ENCODE measurements at regions not wholly inside any gene's neighbourhood (a gene's known extent, or its start where the extent isn't known, plus 50 kb on each side); places are given as distances from the start of the nearest gene placed in this dataset.
"Not testable (repeated sequence)": the region's sequence is repeated elsewhere in the genome, so short reads cannot be mapped to it uniquely, and the experiment has no call there.

GRCh38 chr6:121549736-121550135 lies 114.3 kb downstream of the GJA1 start:
- no peaks in the 10 kb centered on the region for H3K79me2 ChIP-seq (ENCODE audit: insufficient read depth, low read length)

DNA sequence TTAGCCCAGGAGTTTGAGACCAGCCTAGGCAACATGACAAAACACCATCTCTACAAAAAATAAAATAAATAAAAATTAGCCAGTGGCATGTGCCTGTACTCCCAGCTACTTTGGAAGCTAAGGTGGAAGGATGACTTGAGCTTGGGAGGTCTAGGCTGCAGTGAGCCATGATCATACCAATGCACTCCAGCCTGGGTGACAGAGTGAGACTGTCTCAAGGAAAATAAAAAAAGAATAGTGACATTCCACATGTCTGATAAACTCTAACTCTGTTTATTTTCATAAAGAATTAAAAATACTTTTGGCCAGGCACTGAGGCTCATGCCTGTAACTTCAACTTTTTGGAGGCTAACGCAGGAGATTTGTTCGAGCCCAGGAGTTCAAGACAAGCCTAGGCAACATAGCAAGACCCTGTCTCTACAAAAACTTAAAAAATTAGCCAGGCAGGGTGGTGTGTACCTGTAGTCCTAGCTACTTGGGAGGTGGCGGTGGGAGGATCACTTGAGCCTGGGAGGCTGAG lies 115.1 kb downstream of the GJA1 start:
- no peak overlapping the region for H3K4me3 ChIP-seq (ENCODE audit: low read length, poor library complexity, severe bottlenecking)
- no peaks in the 10 kb centered on the region for H4K20me1 ChIP-seq (ENCODE audit: insufficient read depth, low read length, poor library complexity, severe bottlenecking)
- no peak overlapping the region for H3K4me2 ChIP-seq (ENCODE audit: low read depth, low read length, poor library complexity, severe bottlenecking)
- H3K9me3 ChIP-seq (ENCODE audit: insufficient read depth, low read depth, low read length), result no peaks in the 10 kb centered on the region
- no peaks in the 10 kb centered on the region for H3K9me2 ChIP-seq (replicated peaks; ENCODE audit: low read depth, low read length)
- no peaks in the 10 kb centered on the region for H3F3A ChIP-seq (ENCODE audit: low read depth)
- H3K36me3 ChIP-seq (ENCODE audit: insufficient read depth, low read length), result no peaks in the 10 kb centered on the region
- H3K4me1 ChIP-seq (ENCODE audit: insufficient read depth, low read length, poor library complexity, severe bottlenecking), result no peaks in the 10 kb centered on the region
- H2AFZ ChIP-seq (ENCODE audit: low read length), result no peak overlapping the region
- TF ChIP-seq EZH2phosphoT487 (IDR thresholded peaks at IDR 0.05; ENCODE audit: borderline replicate concordance), result no peak
- TF ChIP-seq, protein P1, sequence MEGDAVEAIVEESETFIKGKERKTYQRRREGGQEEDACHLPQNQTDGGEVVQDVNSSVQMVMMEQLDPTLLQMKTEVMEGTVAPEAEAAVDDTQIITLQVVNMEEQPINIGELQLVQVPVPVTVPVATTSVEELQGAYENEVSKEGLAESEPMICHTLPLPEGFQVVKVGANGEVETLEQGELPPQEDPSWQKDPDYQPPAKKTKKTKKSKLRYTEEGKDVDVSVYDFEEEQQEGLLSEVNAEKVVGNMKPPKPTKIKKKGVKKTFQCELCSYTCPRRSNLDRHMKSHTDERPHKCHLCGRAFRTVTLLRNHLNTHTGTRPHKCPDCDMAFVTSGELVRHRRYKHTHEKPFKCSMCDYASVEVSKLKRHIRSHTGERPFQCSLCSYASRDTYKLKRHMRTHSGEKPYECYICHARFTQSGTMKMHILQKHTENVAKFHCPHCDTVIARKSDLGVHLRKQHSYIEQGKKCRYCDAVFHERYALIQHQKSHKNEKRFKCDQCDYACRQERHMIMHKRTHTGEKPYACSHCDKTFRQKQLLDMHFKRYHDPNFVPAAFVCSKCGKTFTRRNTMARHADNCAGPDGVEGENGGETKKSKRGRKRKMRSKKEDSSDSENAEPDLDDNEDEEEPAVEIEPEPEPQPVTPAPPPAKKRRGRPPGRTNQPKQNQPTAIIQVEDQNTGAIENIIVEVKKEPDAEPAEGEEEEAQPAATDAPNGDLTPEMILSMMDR (conservative IDR thresholded peaks at IDR 0.05; ENCODE audit: low read length), result no peak
- H3K79me2 ChIP-seq (ENCODE audit: insufficient read depth, low read length), result no peaks in the 10 kb centered on the region
- H3K9ac ChIP-seq (ENCODE audit: low read depth, low read length, poor library complexity, severe bottlenecking), result no peak overlapping the region
- H3K27me3 ChIP-seq (ENCODE audit: insufficient read depth, low read length, poor library complexity, severe bottlenecking), result no peaks in the 10 kb centered on the region

More at GRCh38 chr6:121549736-121550135, 114.3 kb downstream of the GJA1 start:
- Histone ChIP-seq H3K9ac (ENCODE audit: low read depth, low read length, poor library complexity, severe bottlenecking) (no peak overlapping the region), H3K4me1 (ENCODE audit: insufficient read depth, low read length, poor library complexity, severe bottlenecking) (no peaks in the 10 kb centered on the region), H3F3A (ENCODE audit: low read depth) (no peaks in the 10 kb centered on the region), H3K9me2 (replicated peaks; ENCODE audit: low read depth, low read length) (no peaks in the 10 kb centered on the region), H3K4me3 (ENCODE audit: low read length, poor library complexity, severe bottlenecking) (no peak overlapping the region), H3K4me2 (ENCODE audit: low read depth, low read length, poor library complexity, severe bottlenecking) (no peak overlapping the region), H3K27me3 (ENCODE audit: insufficient read depth, low read length, poor library complexity, severe bottlenecking) (no peaks in the 10 kb centered on the region), H3K36me3 (ENCODE audit: insufficient read depth, low read length) (no peaks in the 10 kb centered on the region), H4K20me1 (ENCODE audit: insufficient read depth, low read length, poor library complexity, severe bottlenecking) (no peaks in the 10 kb centered on the region), H2AFZ (ENCODE audit: low read length) (no peak overlapping the region), H3K9me3 (ENCODE audit: insufficient read depth, low read depth, low read length) (no peaks in the 10 kb centered on the region)
- no peak for TF ChIP-seq EZH2phosphoT487 (IDR thresholded peaks at IDR 0.05; ENCODE audit: borderline replicate concordance)
- TF ChIP-seq, protein P1 (conservative IDR thresholded peaks at IDR 0.05; ENCODE audit: low read length), result no peak

DNA sequence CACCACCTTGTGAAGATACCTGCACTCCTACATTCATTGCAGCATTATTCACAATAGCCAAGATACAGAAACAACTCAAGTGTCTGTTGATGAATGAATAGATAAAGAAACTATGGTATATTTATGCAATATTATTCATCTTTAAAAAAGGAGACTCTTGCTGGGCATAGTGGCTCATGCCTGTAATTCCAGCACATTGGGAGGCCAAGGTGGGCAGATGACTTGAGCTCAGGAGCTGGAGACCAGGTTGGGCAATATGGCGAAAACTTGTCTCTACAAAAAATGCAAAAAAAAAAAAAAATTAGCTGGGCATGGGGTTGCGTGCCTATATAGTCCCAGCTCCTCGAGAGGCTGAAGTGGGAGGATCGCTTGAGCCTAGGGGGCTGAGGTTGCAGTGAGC lies 119.8 kb downstream of the GJA1 start:
- Histone ChIP-seq H3K9me2 (replicated peaks; ENCODE audit: low read depth, low read length) (no peaks in the 10 kb centered on the region), H4K20me1 (ENCODE audit: insufficient read depth, low read length, poor library complexity, severe bottlenecking) (no peaks in the 10 kb centered on the region), H3K4me3 (ENCODE audit: low read length, poor library complexity, severe bottlenecking) (no peak overlapping the region), H3F3A (ENCODE audit: low read depth) (no peaks in the 10 kb centered on the region), H3K27me3 (ENCODE audit: insufficient read depth, low read length, poor library complexity, severe bottlenecking) (no peaks in the 10 kb centered on the region), H3K79me2 (ENCODE audit: insufficient read depth, low read length) (no peaks in the 10 kb centered on the region), H2AFZ (ENCODE audit: low read length) (no peak overlapping the region), H3K4me2 (ENCODE audit: low read depth, low read length, poor library complexity, severe bottlenecking) (no peak overlapping the region), H3K9me3 (ENCODE audit: insufficient read depth, low read depth, low read length) (no peaks in the 10 kb centered on the region), H3K36me3 (ENCODE audit: insufficient read depth, low read length) (no peaks in the 10 kb centered on the region), H3K9ac (ENCODE audit: low read depth, low read length, poor library complexity, severe bottlenecking) (no peak overlapping the region), H3K4me1 (ENCODE audit: insufficient read depth, low read length, poor library complexity, severe bottlenecking) (no peaks in the 10 kb centered on the region)
- TF ChIP-seq, protein P1 (conservative IDR thresholded peaks at IDR 0.05; ENCODE audit: low read length), result no peak
- TF ChIP-seq EZH2phosphoT487 (IDR thresholded peaks at IDR 0.05; ENCODE audit: borderline replicate concordance), result no peak

DNA sequence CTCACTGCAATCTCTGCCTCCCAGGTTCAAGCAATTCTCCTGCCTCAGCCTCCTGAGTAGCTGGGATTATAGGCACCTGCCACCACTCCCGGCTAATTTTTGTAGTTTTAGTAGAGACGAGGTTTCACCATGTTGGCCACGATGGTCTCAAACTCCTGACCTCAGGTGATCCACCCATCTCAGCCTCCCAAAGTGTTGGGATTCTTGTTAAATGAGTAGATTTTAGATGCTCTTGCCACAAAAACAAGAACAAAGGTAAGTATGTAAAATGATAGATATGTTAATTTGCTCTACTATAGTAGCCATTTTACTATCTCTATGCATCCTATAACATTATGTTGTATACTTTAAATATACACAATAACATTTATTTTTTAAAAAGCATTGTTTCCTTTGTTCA lies 120.7 kb downstream of the GJA1 start:
- H3K9me3 ChIP-seq (ENCODE audit: insufficient read depth, low read depth, low read length); H3K4me2 ChIP-seq (ENCODE audit: low read depth, low read length, poor library complexity, severe bottlenecking); H3K27me3 ChIP-seq (ENCODE audit: insufficient read depth, low read length, poor library complexity, severe bottlenecking); H3K9me2 ChIP-seq (replicated peaks; ENCODE audit: low read depth, low read length); H3K4me3 ChIP-seq (ENCODE audit: low read length, poor library complexity, severe bottlenecking); H3K4me1 ChIP-seq (ENCODE audit: insufficient read depth, low read length, poor library complexity, severe bottlenecking); H3F3A ChIP-seq (ENCODE audit: low read depth); H3K36me3 ChIP-seq (ENCODE audit: insufficient read depth, low read length); H3K79me2 ChIP-seq (ENCODE audit: insufficient read depth, low read length); H4K20me1 ChIP-seq (ENCODE audit: insufficient read depth, low read length, poor library complexity, severe bottlenecking); H3K9ac ChIP-seq (ENCODE audit: low read depth, low read length, poor library complexity, severe bottlenecking); H2AFZ ChIP-seq (ENCODE audit: low read length): not testable (repeated sequence)

Data from Loucy (cell line).